ENCODE measurements at regions not wholly inside any gene's neighbourhood (a gene's known extent, or its start where the extent isn't known, plus 50 kb on each side); places are given as distances from the start of the nearest gene placed in this dataset.

- Histone ChIP-seq H3K27ac (no peak overlapping the region), H3K4me1 (no peaks in the 10 kb centered on the region), H3K9me3 (no peaks in the 10 kb centered on the region), H3K4me3 (no peak overlapping the region), H3K36me3 (no peaks in the 10 kb centered on the region), H3K27me3 (replicated peaks in 1 of 7) (peaks cover 0 to 17% (median 0%) of the 10 kb centered on the region in 7 donors)
- no peak for TF ChIP-seq POLR2AphosphoS5 (IDR thresholded peaks at IDR 0.05)
- no peak for TF ChIP-seq POLR2A (IDR thresholded peaks at IDR 0.05)
- TF ChIP-seq CTCF (IDR thresholded peaks at IDR 0.05 in 8 of 11, conservative IDR thresholded peaks at IDR 0.05 in 3 of 11) = no peak
- 59 to 77% (median 63%) methylated on average over 2 of the region's 2 CpGs for WGBS, 5 donors
- no peak for DNase-seq
- intact Hi-C loops (cut with DNase I; ENCODE audit: low total_unique reads) = no loop called here
Measured at GRCh38 chr1:213650603-213651002, 337.2 kb upstream of the PROX1 start.

GRCh38 chr1:213651077-213651476 is 336.7 kb upstream of the PROX1 start:
- Histone ChIP-seq H3K27ac (no peak overlapping the region), H3K9me3 (no peaks in the 10 kb centered on the region), H3K4me3 (no peak overlapping the region), H3K27me3 (replicated peaks in 1 of 7) (peaks cover 0 to 17% (median 0%) of the 10 kb centered on the region in 7 donors), H3K36me3 (no peaks in the 10 kb centered on the region), H3K4me1 (no peaks in the 10 kb centered on the region)
- no peak for DNase-seq
- TF ChIP-seq CTCF (IDR thresholded peaks at IDR 0.05 in 8 of 11, conservative IDR thresholded peaks at IDR 0.05 in 3 of 11) = no peak
- no peak for TF ChIP-seq POLR2A (IDR thresholded peaks at IDR 0.05)
- TF ChIP-seq POLR2AphosphoS5 (IDR thresholded peaks at IDR 0.05) = no peak
- 65 to 77% (median 74%) methylated on average over 4 of the region's 4 CpGs for whole genome bisulfite sequencing, 5 donors
- intact Hi-C loops (cut with DNase I; ENCODE audit: low total_unique reads) = no loop called here

- Histone ChIP-seq H3K27ac (no peak overlapping the region), H3K4me3 (no peak overlapping the region), H3K9me3 (no peaks in the 10 kb centered on the region), H3K4me1 (no peaks in the 10 kb centered on the region), H3K27me3 (replicated peaks in 1 of 7) (peaks cover 0 to 10% (median 0%) of the 10 kb centered on the region in 7 donors), H3K36me3 (no peaks in the 10 kb centered on the region)
- intact Hi-C loops (cut with DNase I; ENCODE audit: low total_unique reads) = no loop called here
- 70 to 87% (median 81%) methylated on average over 4 of the region's 4 CpGs for WGBS, 5 donors
- no peak for DNase-seq
- no peak for TF ChIP-seq POLR2AphosphoS5 (IDR thresholded peaks at IDR 0.05)
Measured at GRCh38 chr1:213652109-213652508, 335.7 kb upstream of the PROX1 start.

GRCh38 chr1:213656039-213656438 is 331.7 kb upstream of the PROX1 start:
- no peaks in the 10 kb centered on the region for H3K36me3 ChIP-seq
- H3K27ac ChIP-seq = no peak overlapping the region
- no peak for TF ChIP-seq POLR2AphosphoS5 (IDR thresholded peaks at IDR 0.05)
- no peak for TF ChIP-seq CTCF (IDR thresholded peaks at IDR 0.05 in 8 of 11, conservative IDR thresholded peaks at IDR 0.05 in 3 of 11)
- TF ChIP-seq POLR2A (IDR thresholded peaks at IDR 0.05) = no peak
- H3K4me3 ChIP-seq = no peak overlapping the region
- no peak for DNase-seq
- no peaks in the 10 kb centered on the region for H3K9me3 ChIP-seq
- WGBS, 5 donors = 63 to 77% (median 65%) methylated on average over 3 of the region's 3 CpGs
- no peaks in the 10 kb centered on the region for H3K4me1 ChIP-seq
- no peaks in the 10 kb centered on the region for H3K27me3 ChIP-seq (replicated peaks in 1 of 7)
- intact Hi-C loops (cut with DNase I; ENCODE audit: low total_unique reads) = no loop called here

GRCh38 chr1:213656503-213656902 is 331.3 kb upstream of the PROX1 start:
- WGBS, 5 donors = 52 to 72% (median 60%) methylated on average over 3 of the region's 3 CpGs
- Histone ChIP-seq H3K36me3 (no peaks in the 10 kb centered on the region), H3K4me3 (no peak overlapping the region), H3K27ac (no peak overlapping the region), H3K9me3 (no peaks in the 10 kb centered on the region), H3K27me3 (replicated peaks in 1 of 7) (no peaks in the 10 kb centered on the region), H3K4me1 (no peaks in the 10 kb centered on the region)
- intact Hi-C loops (cut with DNase I; ENCODE audit: low total_unique reads) = no loop called here
- TF ChIP-seq CTCF (IDR thresholded peaks at IDR 0.05 in 8 of 11, conservative IDR thresholded peaks at IDR 0.05 in 3 of 11) (no peak), POLR2A (IDR thresholded peaks at IDR 0.05) (no peak), POLR2AphosphoS5 (IDR thresholded peaks at IDR 0.05) (no peak)
- no peak for DNase-seq
